ENCODE measurements at regions not wholly inside any gene's neighbourhood (a gene's known extent, or its start where the extent isn't known, plus 50 kb on each side); places are given as distances from the start of the nearest gene placed in this dataset.

- DNase-seq, result no peak
These were observed 1362.9 kb upstream of the FLRT2 start for GRCh38 chr14:84167026-84167425.

GRCh38 chr14:84180336-84180735, 1349.6 kb upstream of the FLRT2 start:
- no peak for DNase-seq

DNA sequence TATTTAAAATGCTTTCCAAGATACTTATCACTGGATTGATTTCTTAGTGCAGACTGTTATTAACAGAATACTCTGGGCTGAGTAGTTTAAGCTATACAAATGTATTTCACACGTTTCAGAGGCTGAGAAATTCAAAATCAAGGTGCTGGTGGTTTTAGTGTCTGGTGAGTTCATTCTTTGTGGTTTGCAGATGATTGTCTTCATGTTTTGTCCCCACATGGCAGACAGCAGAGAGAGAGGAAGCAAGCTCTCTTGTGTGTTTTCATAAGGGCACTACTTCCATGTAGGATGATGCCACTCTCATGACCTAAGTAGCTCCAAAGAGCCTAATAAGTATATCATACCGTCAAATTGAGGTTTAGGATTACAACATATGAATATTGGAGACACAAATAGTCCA, 1348.9 kb upstream of the FLRT2 start:
- no peak for DNase-seq

- DNase-seq, result no peak
These were observed 1334.4 kb upstream of the FLRT2 start for GRCh38 chr14:84195514-84195913.

GRCh38 chr14:84197704-84198103, 1332.2 kb upstream of the FLRT2 start:
- no peak for DNase-seq

DNA sequence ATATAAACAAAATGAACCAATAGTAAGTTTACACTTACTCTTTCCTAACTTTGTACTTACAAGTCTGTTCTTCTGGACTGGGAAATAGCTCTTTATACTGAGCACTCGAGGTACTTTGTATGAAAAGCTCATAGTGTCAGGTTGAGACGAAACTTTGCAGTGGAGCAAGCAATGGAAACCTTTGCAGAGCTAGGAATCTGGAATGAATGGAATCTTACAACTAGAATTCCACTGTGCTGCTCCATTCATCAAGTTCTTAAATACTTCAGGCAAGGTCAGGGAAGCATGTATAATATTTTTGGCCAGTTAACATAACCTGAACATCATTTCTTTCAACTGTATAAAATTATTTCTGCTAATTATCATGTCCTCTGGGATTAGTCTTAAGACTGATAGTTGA, 1327.5 kb upstream of the FLRT2 start:
- DNase-seq, result no peak

DNA sequence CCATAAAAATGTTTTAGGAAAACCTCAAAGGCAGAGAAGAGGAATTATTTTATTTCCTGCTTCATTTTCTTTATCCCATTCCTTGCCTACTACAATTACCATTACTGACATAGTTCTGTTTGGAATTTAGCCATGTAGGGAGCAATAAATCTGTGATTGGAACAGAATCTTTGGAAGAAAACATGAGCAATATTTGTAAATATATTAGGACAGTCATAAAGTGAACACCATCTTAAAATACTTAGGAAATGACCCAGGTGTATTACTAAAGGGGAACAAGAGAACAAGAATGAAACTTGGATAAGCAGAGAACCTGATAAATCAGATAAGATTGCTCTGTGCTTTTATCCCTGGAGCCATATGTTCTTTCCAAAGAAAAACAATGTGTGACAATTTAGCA, 1326.0 kb upstream of the FLRT2 start:
- no peak for DNase-seq

DNA sequence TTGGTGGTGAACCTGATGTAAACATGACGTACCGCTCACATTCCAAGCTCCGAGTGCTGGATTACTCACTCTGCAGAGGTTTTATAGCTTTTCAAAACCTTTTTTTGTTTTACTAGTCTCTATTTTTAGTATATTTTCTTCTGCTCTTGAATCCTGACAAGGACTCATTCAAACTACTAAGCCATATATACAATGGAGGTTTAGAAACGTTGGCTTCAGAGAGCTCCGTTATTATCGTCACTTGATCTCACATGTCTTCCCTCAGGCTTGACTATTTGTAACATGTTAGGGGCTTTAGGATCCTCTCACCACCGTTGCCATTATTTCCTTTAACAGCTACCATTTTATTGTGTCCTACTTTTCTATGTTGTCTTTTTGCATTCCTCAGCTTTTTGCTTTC, 1321.5 kb upstream of the FLRT2 start:
- DNase-seq, result no peak

DNA sequence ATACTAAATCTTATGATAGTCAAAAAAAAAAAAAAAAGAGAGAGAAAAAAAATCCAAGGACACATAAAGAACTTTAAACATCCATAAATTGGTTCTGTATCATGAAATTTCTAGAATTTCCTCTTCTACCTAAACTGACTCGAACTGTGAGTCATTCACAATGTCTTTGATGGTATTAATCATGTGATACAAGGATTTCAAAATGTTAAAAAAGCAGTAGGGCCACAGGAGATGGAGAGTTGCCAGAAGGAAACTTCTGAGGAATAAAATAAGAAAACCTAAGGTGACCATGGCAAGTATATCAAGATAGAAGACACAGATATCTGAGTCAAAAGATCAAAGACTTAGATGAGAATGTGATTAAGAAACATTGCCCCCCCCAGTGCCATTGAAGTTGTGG, 1320.9 kb upstream of the FLRT2 start:
- DNase-seq, result no peak

GRCh38 chr14:84217066-84217465, 1312.9 kb upstream of the FLRT2 start:
- DNase-seq, result no peak

- DNase-seq, result no peak
These were observed 1304.7 kb upstream of the FLRT2 start for GRCh38 chr14:84225268-84225667.

GRCh38 chr14:84228702-84229101, 1301.2 kb upstream of the FLRT2 start:
- DNase-seq, result no peak

- DNase-seq, result no peak
These were observed 1295.7 kb upstream of the FLRT2 start for GRCh38 chr14:84234281-84234680.

DNA sequence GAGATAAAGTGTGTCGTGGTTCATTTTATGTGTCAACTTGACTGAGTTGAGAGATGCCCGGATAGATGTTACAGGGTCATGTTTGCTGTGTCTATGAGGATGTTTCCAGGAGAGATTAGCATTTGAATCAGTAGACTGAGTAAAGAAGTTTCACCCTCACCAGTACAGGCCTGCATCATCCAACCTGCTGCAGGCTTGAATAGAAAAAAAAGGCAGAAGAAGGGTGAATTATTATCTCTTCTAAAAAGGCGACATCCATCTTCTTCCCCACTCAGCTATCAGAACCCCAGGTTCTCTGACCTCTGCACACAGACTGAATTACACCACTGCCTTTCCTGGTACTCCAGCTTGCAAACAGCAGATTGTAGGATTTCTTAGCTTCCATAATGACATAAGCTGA, 1293.7 kb upstream of the FLRT2 start:
- no peak for DNase-seq

DNA sequence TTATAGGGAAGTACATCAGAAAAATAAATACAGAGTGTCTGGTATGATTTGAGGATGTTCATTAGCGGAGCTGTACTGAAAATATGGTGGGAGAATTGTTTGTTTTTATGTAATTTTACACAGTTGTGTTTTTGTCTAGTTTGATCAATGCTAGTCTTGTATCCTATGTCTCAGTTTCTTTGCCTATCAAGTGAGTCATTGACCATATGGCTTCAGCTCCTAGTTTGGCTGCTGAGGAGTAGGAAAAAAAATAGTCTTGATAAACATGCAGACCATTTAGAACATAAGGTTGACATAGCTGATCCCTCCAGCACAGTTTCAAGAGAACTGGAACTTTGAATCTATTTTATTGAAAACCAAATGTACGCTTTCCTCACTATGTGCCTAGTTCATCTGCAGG, 1292.1 kb upstream of the FLRT2 start:
- DNase-seq, result no peak

DNA sequence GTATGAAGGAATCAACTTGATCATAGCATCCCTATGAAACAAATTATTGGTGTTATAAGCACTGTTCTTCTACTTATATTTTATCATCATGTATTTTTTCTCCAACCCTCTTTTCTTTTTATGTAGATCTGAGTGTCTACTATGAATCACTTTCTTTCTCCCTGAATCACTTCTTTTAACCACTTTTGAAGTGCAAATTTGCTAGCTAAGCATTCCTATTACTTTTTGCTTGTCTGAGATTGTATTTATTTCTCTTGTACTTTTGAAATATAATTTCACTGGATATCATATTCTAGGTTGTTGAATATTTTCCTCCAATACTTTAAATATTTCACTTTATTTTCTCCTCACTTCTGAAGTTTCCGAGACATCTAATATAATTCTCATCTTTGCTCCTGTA, 1282.3 kb upstream of the FLRT2 start:
- no peak for DNase-seq

DNA sequence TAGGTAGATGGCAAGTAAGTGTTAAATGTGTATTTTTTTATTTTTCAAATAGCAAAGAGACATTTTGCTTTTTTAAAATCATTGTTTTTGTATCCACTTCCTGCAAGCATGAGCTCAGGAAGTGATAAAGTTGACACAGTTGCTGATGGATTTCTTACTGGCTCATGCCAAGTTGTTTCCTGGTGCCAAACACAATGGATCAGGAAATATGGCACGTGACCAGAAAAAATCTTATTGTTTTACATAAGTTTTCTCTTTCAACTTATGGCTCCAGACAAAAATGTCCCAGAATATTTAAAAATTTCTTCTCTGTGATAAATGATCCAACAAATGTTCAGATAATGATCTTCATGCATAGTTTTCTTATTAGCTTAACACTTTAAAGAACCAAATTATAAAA, 1279.1 kb upstream of the FLRT2 start:
- DNase-seq, result no peak

- DNase-seq, result no peak
These were observed 1278.4 kb upstream of the FLRT2 start for GRCh38 chr14:84251411-84252115.

- no peak for DNase-seq
These were observed 1277.2 kb upstream of the FLRT2 start for GRCh38 chr14:84252706-84253105.

DNA sequence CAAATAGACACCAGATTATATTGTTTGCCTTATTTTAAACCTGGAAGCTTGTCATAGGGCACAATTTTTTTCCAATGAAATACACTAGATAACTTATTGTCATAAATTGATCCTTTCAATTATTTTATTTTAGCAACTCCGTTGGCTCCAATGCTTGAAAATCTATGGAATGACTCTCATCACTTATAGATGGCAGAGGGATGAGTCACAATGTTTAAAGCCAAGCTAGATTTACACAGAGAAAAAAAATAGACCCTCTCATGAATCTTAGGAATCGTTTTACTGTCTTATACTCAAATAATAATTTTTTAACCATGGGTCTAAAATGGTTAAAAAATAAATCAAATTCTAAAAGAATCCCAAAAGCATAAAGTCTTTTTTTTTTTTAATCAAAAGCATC, 1276.6 kb upstream of the FLRT2 start:
- DNase-seq, result no peak

GRCh38 chr14:84254290-84254689, 1275.7 kb upstream of the FLRT2 start:
- no peak for DNase-seq

DNA sequence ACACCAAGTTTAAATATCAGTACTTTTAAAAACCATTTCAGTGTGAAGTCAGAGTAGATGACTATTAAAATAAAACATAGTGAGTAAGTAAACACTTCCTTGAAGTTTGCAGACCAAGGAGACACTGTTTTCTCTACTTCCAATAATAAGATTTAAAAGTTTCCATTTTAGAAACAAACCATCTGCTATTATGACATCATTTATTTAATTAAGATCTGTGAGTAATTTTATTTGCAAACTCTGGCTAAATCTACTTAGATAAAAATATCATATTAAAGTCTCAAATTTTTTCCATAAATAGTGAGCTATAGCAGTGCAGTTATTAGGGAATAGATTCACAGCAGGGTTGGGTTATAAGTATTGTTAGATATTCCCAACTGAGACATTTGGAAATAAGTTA, 1267.0 kb upstream of the FLRT2 start:
- no peak for DNase-seq

- DNase-seq, result no peak
These were observed 1257.6 kb upstream of the FLRT2 start for GRCh38 chr14:84272290-84272721.

- no peak for DNase-seq
These were observed 1256.8 kb upstream of the FLRT2 start for GRCh38 chr14:84273181-84273580.

DNA sequence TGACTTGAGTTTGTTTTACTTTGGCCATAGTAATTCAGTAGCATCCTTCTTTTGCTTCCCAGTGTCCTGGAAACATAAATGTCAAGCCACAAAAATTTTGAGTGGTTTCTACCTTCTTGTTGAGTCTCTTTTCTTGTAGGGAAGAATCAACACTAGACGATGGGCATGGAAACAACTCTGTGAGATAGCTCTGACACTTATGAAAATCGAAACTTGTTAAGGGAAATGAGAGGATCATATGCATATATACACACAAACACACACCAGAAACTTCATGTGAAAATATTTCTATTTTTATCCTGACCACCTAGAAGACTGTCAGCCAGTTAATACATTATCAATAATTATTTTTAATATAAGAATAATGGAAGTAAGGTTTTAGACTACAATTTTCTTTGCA, 1247.3 kb upstream of the FLRT2 start:
- DNase-seq, result no peak

DNA sequence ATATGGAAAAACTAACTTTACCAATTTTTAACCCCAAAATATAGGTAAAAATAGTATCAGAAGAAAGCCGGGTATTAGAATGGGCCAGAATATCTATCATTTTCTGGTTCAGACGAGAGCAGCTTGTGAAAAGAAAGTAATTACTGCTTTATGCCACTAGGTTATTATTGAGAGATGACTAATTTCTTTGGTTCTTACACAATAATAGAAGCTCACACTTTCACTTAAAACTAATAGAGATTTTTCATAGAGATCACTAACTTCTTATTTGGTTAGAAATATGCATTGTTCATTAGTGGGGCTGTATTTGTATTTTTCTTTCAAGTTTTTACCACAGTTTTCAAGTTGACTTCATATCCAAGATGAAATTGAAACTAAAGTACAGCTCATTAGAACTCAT, 1241.2 kb upstream of the FLRT2 start:
- DNase-seq, result no peak
